Panc1 (cell line): ENCODE measurements at regions not wholly inside any gene's neighbourhood (a gene's known extent, or its start where the extent isn't known, plus 50 kb on each side); places are given as distances from the start of the nearest gene placed in this dataset.

Experiments
- ATAC-seq: fragments of 200-7000 bp; cut with Tn5 transposase; 2 replicates; pipeline ENCODE4 v1.9.1; 2020; ENCODE audit warnings: mild to moderate bottlenecking, moderate library complexity
- BruUV-seq: library from RNA; stranded (reverse); fragments of 400-500 nt; replicated peaks from 2 replicates; lab custom pipeline; 2021; lab: Mats Ljungman, UMichigan
- CTCF ChIA-PET: fragments of 300-600 bp; sonication (Branson Sonifier 250); formaldehyde crosslinking; loops from one replicate; lab custom pipeline; 2022; ENCODE audit warnings: antibody characterized with exemption; lab: Charles Lee
- POLR2A ChIA-PET: fragments of 300-600 bp; sonication (Branson Sonifier 250); formaldehyde crosslinking; loops from one replicate; lab custom pipeline; 2022; ENCODE audit warnings: antibody characterized with exemption; lab: Charles Lee
- DNase-seq: peaks from one replicate; pipeline ENCODE4 v3.0.0-alpha.2; 2010; ENCODE audit warnings: low read depth, low spot score
- H3K27ac ChIP-seq: 2 replicates; pipeline ENCODE4 v1.5.1; 2011; ENCODE audit warnings: mild to moderate bottlenecking, low read length, inconsistent platforms
- H3K27me3 ChIP-seq: fragments of 200-500 bp; sonication (Bioruptor generic); 2 replicates; pipeline ENCODE4 v1.6.0; 2014; ENCODE audit warnings: low read length, inconsistent platforms; ENCODE audit not compliant: control insufficient read depth, insufficient read depth
- H3K36me3 ChIP-seq: fragments of 200-500 bp; sonication (Bioruptor generic); 2 replicates; pipeline ENCODE4 v1.5.1; 2014; ENCODE audit warnings: inconsistent platforms, mild to moderate bottlenecking, low read length, moderate library complexity; ENCODE audit not compliant: control insufficient read depth, insufficient read depth
- H3K4me1 ChIP-seq: 2 replicates; pipeline ENCODE4 v1.5.1; 2011; ENCODE audit warnings: inconsistent platforms, mild to moderate bottlenecking, low read length, moderate library complexity; ENCODE audit not compliant: control insufficient read depth, insufficient read depth
- H3K4me3 ChIP-seq, 2 experiments: 2 replicates each; pipeline ENCODE4 v1.5.1; 2011 to 2012; ENCODE audit warnings: low read depth in 2 of 2, low read length in 2 of 2, mild to moderate bottlenecking in 2 of 2, inconsistent platforms in 1 of 2, moderate library complexity in 1 of 2
- H3K9me3 ChIP-seq: fragments of 200-500 bp; sonication (Bioruptor generic); 2 replicates; pipeline ENCODE4 v1.5.1; 2014; ENCODE audit warnings: low read depth, mild to moderate bottlenecking, inconsistent platforms, low read length, moderate library complexity; ENCODE audit not compliant: control insufficient read depth, insufficient read depth
- CTCF ChIP-seq: fragments of 450-650 bp; IDR thresholded peaks from 2 replicates; pipeline ENCODE4 v1.5.1; 2017; ENCODE audit warnings: mild to moderate bottlenecking
- POLR2AphosphoS5 ChIP-seq: IDR thresholded peaks from 2 replicates; pipeline ENCODE4 v1.6.1; 2012; ENCODE audit warnings: mild to moderate bottlenecking, low read depth, low read length, moderate library complexity
- REST ChIP-seq, 2 experiments: IDR thresholded peaks; 2 replicates each; pipeline ENCODE4 v1.6.1; 2011 to 2012; ENCODE audit warnings: low read depth in 2 of 2, control low read depth in 1 of 2, low read length in 1 of 2, mild to moderate bottlenecking in 1 of 2, moderate library complexity in 1 of 2; ENCODE audit not compliant: insufficient read depth in 1 of 2
- SIN3A ChIP-seq: IDR thresholded peaks from 2 replicates; pipeline ENCODE4 v1.6.1; 2012; ENCODE audit warnings: low read depth, mild to moderate bottlenecking, low read length, moderate library complexity, borderline replicate concordance; ENCODE audit not compliant: insufficient read depth
- TCF7L2 ChIP-seq: IDR thresholded peaks from 2 replicates; pipeline ENCODE4 v1.6.1; 2011; ENCODE audit warnings: mild to moderate bottlenecking, low read depth, low read length, inconsistent platforms
- in situ Hi-C: cut with HindIII; loops from 2 replicates; pipeline ENCODE4 v1.10.0; 2016; ENCODE audit warnings: low sequenced_read_pairs, low pct_unique_long_range_greater_than_20kb
- intact Hi-C: fragments of 100-400 bp; cut with micrococcal nuclease; formaldehyde crosslinking; loops from one replicate; pipeline ENCODE4 v1.10.0; 2022; ENCODE audit not compliant: unreplicated experiment

GRCh38 chr14:45699471-45699870 lies 446.5 kb upstream of the MIS18BP1 start:
- DNase-seq = no peak
- no TSS peak for BruUV-seq
- TF ChIP-seq TCF7L2 = no peak
- no peak for TF ChIP-seq CTCF
- TF ChIP-seq REST (IDR thresholded peaks at IDR 0.05; ENCODE audit: insufficient read depth in 1 of 2, low read depth in 2 of 2, low read length in 1 of 2) = no peak
- no peak for TF ChIP-seq POLR2AphosphoS5
- TF ChIP-seq SIN3A = no peak

GRCh38 chr14:45698462-45699134 lies 445.6 kb upstream of the MIS18BP1 start:
- Histone ChIP-seq H3K4me1 (no peaks in the 10 kb centered on the region), H3K4me3 (no peak overlapping the region), H3K9me3 (no peaks in the 10 kb centered on the region), H3K27me3 (no peaks in the 10 kb centered on the region), H3K27ac (no peak overlapping the region), H3K36me3 (no peaks in the 10 kb centered on the region)
- ChIA-PET POLR2A (no interaction called here), CTCF (no interaction called here)
- intact Hi-C loops = no loop called here
- no TSS peak for BruUV-seq
- DNase-seq (no peak), ATAC-seq (no peak)
- in situ Hi-C loops = no loop called here
- TF ChIP-seq REST (IDR thresholded peaks at IDR 0.05; ENCODE audit: insufficient read depth in 1 of 2, low read depth in 2 of 2, low read length in 1 of 2) (no peak), TCF7L2 (no peak), CTCF (no peak), POLR2AphosphoS5 (no peak), SIN3A (no peak)

More at GRCh38 chr14:45699471-45699870, 446.5 kb upstream of the MIS18BP1 start:
- intact Hi-C loops = no loop called here
- Histone ChIP-seq H3K9me3 (no peaks in the 10 kb centered on the region), H3K36me3 (no peaks in the 10 kb centered on the region), H3K27me3 (no peaks in the 10 kb centered on the region), H3K4me1 (no peaks in the 10 kb centered on the region), H3K27ac (no peak overlapping the region), H3K4me3 (no peak overlapping the region)
- in situ Hi-C loops = no loop called here
- POLR2A ChIA-PET = no interaction called here
- CTCF ChIA-PET = no interaction called here
- no peak for ATAC-seq
